Astrocyte (in vitro differentiated cells and primary cell): ENCODE measurements at regions not wholly inside any gene's neighbourhood (a gene's known extent, or its start where the extent isn't known, plus 50 kb on each side); places are given as distances from the start of the nearest gene placed in this dataset.

Experiments
- EZH2 ChIP-seq: IDR thresholded peaks from 2 replicates; pipeline ENCODE4 v1.6.1; 2012; ENCODE audit warnings: mild to moderate bottlenecking, low read length, inconsistent platforms; ENCODE audit not compliant: insufficient read depth
- TF ChIP-seq, protein P1 (sequence below): IDR thresholded peaks from 2 replicates; pipeline ENCODE4 v1.5.1; 2011; ENCODE audit warnings: low read depth, mild to moderate bottlenecking, inconsistent platforms, low read length, moderate library complexity; ENCODE audit not compliant: insufficient read depth

DNA sequence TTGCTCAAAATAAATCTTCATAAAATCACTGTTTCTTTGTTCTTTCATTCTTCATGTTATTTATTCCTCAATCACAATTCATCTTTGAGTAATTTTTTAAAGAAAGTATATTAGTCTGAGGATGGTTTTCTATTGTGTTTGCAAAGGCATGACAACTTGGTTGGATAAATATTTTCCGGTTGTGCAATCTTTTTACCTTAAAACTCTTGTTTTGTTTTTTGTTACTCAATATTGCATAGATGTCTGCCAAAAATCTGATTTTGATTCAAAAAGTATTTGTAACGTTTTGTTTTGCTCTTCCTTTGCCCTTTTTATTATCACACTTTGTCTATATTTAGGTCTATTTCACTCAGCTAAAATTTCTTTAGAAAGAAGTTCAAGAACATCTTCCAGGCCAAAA is 86.2 kb upstream of the SYT1 start:
- TF ChIP-seq, protein P1, sequence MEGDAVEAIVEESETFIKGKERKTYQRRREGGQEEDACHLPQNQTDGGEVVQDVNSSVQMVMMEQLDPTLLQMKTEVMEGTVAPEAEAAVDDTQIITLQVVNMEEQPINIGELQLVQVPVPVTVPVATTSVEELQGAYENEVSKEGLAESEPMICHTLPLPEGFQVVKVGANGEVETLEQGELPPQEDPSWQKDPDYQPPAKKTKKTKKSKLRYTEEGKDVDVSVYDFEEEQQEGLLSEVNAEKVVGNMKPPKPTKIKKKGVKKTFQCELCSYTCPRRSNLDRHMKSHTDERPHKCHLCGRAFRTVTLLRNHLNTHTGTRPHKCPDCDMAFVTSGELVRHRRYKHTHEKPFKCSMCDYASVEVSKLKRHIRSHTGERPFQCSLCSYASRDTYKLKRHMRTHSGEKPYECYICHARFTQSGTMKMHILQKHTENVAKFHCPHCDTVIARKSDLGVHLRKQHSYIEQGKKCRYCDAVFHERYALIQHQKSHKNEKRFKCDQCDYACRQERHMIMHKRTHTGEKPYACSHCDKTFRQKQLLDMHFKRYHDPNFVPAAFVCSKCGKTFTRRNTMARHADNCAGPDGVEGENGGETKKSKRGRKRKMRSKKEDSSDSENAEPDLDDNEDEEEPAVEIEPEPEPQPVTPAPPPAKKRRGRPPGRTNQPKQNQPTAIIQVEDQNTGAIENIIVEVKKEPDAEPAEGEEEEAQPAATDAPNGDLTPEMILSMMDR, result no peak
- no peak for TF ChIP-seq EZH2
